ENCODE measurements at regions not wholly inside any gene's neighbourhood (a gene's known extent, or its start where the extent isn't known, plus 50 kb on each side); places are given as distances from the start of the nearest gene placed in this dataset.
"Not testable (repeated sequence)": the region's sequence is repeated elsewhere in the genome, so short reads cannot be mapped to it uniquely, and the experiment has no call there.

DNA sequence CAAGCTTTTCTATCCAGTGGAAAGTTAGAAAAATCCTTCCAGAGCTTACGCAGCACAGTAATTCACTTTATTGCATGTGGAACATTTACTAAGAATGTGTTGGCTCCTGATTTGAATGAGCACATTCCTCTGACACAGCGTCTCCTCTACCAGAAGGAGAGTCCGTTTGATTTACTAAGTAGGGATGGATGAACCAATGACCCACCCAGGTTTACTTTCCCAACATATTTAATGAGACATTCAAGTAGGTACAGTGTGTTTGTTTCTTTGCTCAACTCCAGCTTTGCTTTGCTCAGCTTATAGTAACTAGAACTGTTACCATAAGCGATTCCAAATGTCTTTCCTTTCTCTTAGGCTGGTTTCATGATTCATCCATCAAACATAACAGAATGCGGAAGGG lies 161.7 kb downstream of the SMARCA1 start:
- Histone ChIP-seq H3K9ac (ENCODE audit: low read length) (no peak overlapping the region), H3F3A (ENCODE audit: low read length, unreplicated experiment) (no peaks in the 10 kb centered on the region), H4K20me1 (ENCODE audit: low read length) (no peaks in the 10 kb centered on the region), H3K27me3 (ENCODE audit: low read length) (no peaks in the 10 kb centered on the region), H3K9me2 (replicated peaks; ENCODE audit: low read length) (no peaks in the 10 kb centered on the region), H3K9me3 (ENCODE audit: low read length) (no peaks in the 10 kb centered on the region), H3K27ac (ENCODE audit: low read length) (no peak overlapping the region), H3K4me3 (ENCODE audit: low read length) (no peak overlapping the region), H3K4me2 (ENCODE audit: low read length) (no peak overlapping the region), H3K4me1 (ENCODE audit: insufficient read depth, low read length) (no peaks in the 10 kb centered on the region), H3K36me3 (ENCODE audit: low read depth, low read length) (no peaks in the 10 kb centered on the region), H3K79me2 (ENCODE audit: low read length) (no peaks in the 10 kb centered on the region), H2AFZ (ENCODE audit: low read length) (no peak overlapping the region)
- ChIA-PET CTCF (no interaction called here), POLR2A (ENCODE audit: unreplicated experiment) (no interaction called here)
- intact Hi-C loops (cut with micrococcal nuclease): no loop called here
- BruUV-seq (replicated peaks): no TSS peak
- no peak for ATAC-seq
- DNase-seq: no peak
- no peak for TF ChIP-seq EZH2 (IDR thresholded peaks at IDR 0.05; ENCODE audit: low read length, unreplicated experiment)
- TF ChIP-seq, protein P1, sequence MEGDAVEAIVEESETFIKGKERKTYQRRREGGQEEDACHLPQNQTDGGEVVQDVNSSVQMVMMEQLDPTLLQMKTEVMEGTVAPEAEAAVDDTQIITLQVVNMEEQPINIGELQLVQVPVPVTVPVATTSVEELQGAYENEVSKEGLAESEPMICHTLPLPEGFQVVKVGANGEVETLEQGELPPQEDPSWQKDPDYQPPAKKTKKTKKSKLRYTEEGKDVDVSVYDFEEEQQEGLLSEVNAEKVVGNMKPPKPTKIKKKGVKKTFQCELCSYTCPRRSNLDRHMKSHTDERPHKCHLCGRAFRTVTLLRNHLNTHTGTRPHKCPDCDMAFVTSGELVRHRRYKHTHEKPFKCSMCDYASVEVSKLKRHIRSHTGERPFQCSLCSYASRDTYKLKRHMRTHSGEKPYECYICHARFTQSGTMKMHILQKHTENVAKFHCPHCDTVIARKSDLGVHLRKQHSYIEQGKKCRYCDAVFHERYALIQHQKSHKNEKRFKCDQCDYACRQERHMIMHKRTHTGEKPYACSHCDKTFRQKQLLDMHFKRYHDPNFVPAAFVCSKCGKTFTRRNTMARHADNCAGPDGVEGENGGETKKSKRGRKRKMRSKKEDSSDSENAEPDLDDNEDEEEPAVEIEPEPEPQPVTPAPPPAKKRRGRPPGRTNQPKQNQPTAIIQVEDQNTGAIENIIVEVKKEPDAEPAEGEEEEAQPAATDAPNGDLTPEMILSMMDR (conservative IDR thresholded peaks at IDR 0.05; ENCODE audit: low read depth, low read length): no peak
- TF ChIP-seq EZH2phosphoT487 (IDR thresholded peaks at IDR 0.05; ENCODE audit: borderline replicate concordance, low read length): no peak

DNA sequence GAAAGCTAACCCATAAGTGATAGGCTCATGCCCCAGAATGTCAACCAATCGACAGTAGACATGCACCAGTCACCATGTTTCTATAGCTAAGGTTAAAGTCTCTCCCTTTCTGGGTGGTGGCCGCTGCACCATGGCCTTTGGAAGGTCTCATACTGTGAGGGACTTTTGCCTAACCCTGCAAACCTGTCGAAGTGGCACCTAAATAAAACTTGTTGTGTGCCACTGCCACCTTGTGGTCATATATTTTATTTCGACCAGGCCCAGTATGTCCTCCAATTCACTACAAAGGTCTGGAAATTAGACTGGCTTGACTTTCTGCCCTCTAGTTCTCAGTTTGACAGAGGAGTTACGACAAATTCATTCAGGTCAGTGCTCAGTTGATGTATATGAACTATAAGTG lies 163.1 kb downstream of the SMARCA1 start:
- intact Hi-C loops (cut with micrococcal nuclease): loop anchor here (1.0 kb wide), 1 partner anchor 42 kb away; no protein-coding TSS in a partner anchor
- ATAC-seq (peak; percentile 82), DNase-seq (peak; percentile 74)
- H3K9me3 ChIP-seq (ENCODE audit: low read length): no peaks in the 10 kb centered on the region
- H3K9ac ChIP-seq (ENCODE audit: low read length): no peak overlapping the region
- POLR2A ChIA-PET (ENCODE audit: unreplicated experiment): no interaction called here
- no peak overlapping the region for H3K4me3 ChIP-seq (ENCODE audit: low read length)
- no peaks in the 10 kb centered on the region for H3K4me1 ChIP-seq (ENCODE audit: insufficient read depth, low read length)
- no TSS peak for BruUV-seq (replicated peaks)
- H2AFZ ChIP-seq (ENCODE audit: low read length): no peak overlapping the region
- TF ChIP-seq, protein P1 (conservative IDR thresholded peaks at IDR 0.05; ENCODE audit: low read depth, low read length): peak; percentile 69
- TF ChIP-seq EZH2 (IDR thresholded peaks at IDR 0.05; ENCODE audit: low read length, unreplicated experiment) (no peak), EZH2phosphoT487 (IDR thresholded peaks at IDR 0.05; ENCODE audit: borderline replicate concordance, low read length) (no peak)
- H3K36me3 ChIP-seq (ENCODE audit: low read depth, low read length): no peaks in the 10 kb centered on the region
- H3K27ac ChIP-seq (ENCODE audit: low read length): no peak overlapping the region
- H3K79me2 ChIP-seq (ENCODE audit: low read length): no peaks in the 10 kb centered on the region
- no peaks in the 10 kb centered on the region for H4K20me1 ChIP-seq (ENCODE audit: low read length)
- no peak overlapping the region for H3K4me2 ChIP-seq (ENCODE audit: low read length)
- no peaks in the 10 kb centered on the region for H3K27me3 ChIP-seq (ENCODE audit: low read length)
- H3K9me2 ChIP-seq (replicated peaks; ENCODE audit: low read length): no peaks in the 10 kb centered on the region
- H3F3A ChIP-seq (ENCODE audit: low read length, unreplicated experiment): no peaks in the 10 kb centered on the region
- CTCF ChIA-PET: no interaction called here

DNA sequence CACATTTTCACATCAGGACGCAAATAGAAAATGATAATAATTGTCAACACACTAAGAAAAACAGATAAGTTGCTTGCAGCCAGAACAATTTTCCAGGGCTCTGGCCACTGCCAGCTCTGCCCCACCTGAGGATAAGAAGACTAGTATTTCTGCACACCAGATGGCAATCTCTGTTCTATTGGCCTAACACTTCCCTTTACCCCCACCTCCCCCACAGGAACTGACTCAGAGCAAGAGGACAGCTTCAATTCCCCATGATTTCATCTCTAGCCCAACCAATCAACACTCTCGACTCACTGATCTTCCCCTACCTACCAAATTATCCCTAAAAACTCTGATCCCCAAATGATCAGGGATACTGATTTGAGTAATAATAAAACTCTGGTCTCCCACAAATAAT lies 164.0 kb downstream of the SMARCA1 start:
- Histone ChIP-seq H3K9me2 (replicated peaks; ENCODE audit: low read length) (no peaks in the 10 kb centered on the region), H3K4me3 (ENCODE audit: low read length) (no peak overlapping the region), H3K27me3 (ENCODE audit: low read length) (no peaks in the 10 kb centered on the region), H3K4me1 (ENCODE audit: insufficient read depth, low read length) (no peaks in the 10 kb centered on the region), H2AFZ (ENCODE audit: low read length) (no peak overlapping the region), H3K9ac (ENCODE audit: low read length) (no peak overlapping the region), H3K4me2 (ENCODE audit: low read length) (no peak overlapping the region), H3K79me2 (ENCODE audit: low read length) (no peaks in the 10 kb centered on the region), H3K27ac (ENCODE audit: low read length) (no peak overlapping the region), H3F3A (ENCODE audit: low read length, unreplicated experiment) (no peaks in the 10 kb centered on the region), H3K9me3 (ENCODE audit: low read length) (no peaks in the 10 kb centered on the region), H3K36me3 (ENCODE audit: low read depth, low read length) (no peaks in the 10 kb centered on the region), H4K20me1 (ENCODE audit: low read length) (no peaks in the 10 kb centered on the region)
- ChIA-PET CTCF (no interaction called here), POLR2A (ENCODE audit: unreplicated experiment) (no interaction called here)
- TF ChIP-seq, protein P1 (conservative IDR thresholded peaks at IDR 0.05; ENCODE audit: low read depth, low read length): no peak
- TF ChIP-seq EZH2 (IDR thresholded peaks at IDR 0.05; ENCODE audit: low read length, unreplicated experiment) (no peak), EZH2phosphoT487 (IDR thresholded peaks at IDR 0.05; ENCODE audit: borderline replicate concordance, low read length) (no peak)
- intact Hi-C loops (cut with micrococcal nuclease): no loop called here
- DNase-seq: peak; percentile 3
- no TSS peak for BruUV-seq (replicated peaks)
- ATAC-seq: no peak

DNA sequence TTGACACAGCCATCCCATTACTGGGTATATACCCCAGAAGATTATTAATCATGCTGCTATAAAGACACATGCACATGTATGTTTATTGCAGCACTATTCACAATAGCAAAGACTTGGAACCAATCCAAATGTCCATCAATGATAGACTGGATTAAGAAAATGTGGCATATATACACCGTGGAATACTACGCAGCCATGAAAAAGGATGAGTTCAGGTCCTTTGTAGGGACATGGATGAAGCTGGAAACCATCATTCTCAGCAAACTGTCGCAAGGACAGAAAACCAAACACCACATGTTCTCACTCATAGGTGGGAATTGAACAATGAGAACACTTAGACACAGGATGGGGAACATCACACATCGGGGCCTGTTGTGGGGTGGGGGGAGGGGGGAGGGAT lies 165.9 kb downstream of the SMARCA1 start:
- H3K36me3 ChIP-seq (ENCODE audit: low read depth, low read length); H3K4me1 ChIP-seq (ENCODE audit: insufficient read depth, low read length); H3K9me2 ChIP-seq (replicated peaks; ENCODE audit: low read length); H4K20me1 ChIP-seq (ENCODE audit: low read length); H3K9ac ChIP-seq (ENCODE audit: low read length); H3F3A ChIP-seq (ENCODE audit: low read length, unreplicated experiment); H3K9me3 ChIP-seq (ENCODE audit: low read length); ATAC-seq; intact Hi-C loops (cut with micrococcal nuclease); H3K4me2 ChIP-seq (ENCODE audit: low read length); POLR2A ChIA-PET (ENCODE audit: unreplicated experiment); H2AFZ ChIP-seq (ENCODE audit: low read length); BruUV-seq (replicated peaks); DNase-seq; H3K4me3 ChIP-seq (ENCODE audit: low read length); H3K27me3 ChIP-seq (ENCODE audit: low read length); H3K27ac ChIP-seq (ENCODE audit: low read length); CTCF ChIA-PET; H3K79me2 ChIP-seq (ENCODE audit: low read length): not testable (repeated sequence)
